ENCODE measurements at regions not wholly inside any gene's neighbourhood (a gene's known extent, or its start where the extent isn't known, plus 50 kb on each side); places are given as distances from the start of the nearest gene placed in this dataset.
"Not testable (repeated sequence)": the region's sequence is repeated elsewhere in the genome, so short reads cannot be mapped to it uniquely, and the experiment has no call there.

GRCh38 chr13:18194104-18194503, 987.5 kb downstream of the TUBA3C start:
- TF ChIP-seq CTCF (IDR thresholded peaks at IDR 0.05; ENCODE audit: low read depth, low read length); EZH2phosphoT487 (IDR thresholded peaks at IDR 0.05; ENCODE audit: low read depth): not testable (repeated sequence)
